ENCODE measurements at regions not wholly inside any gene's neighbourhood (a gene's known extent, or its start where the extent isn't known, plus 50 kb on each side); places are given as distances from the start of the nearest gene placed in this dataset.
"Not testable (repeated sequence)": the region's sequence is repeated elsewhere in the genome, so short reads cannot be mapped to it uniquely, and the experiment has no call there.

GRCh38 chr3:153553605-153553945, 391.5 kb downstream of the RAP2B start:
- WGBS = 98% methylated on average over 2 of the region's 2 CpGs

DNA sequence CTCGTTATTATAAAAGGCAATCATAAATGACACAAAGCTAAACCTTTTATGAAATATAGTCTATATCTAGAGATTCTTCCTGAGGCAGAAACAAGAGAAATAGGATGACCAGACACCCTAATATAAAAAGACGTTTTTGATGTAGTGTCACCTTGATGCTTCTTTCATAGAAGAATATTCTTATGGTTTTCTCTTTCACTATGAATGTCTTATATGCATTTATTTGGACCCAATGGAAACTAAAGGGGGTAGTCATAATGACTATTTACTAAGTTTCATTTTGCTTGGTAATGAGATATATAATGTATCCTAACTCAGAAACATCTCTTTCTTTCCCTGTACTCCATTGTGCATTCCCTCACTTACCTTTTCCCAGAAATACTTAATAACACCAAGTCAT, 393.9 kb downstream of the RAP2B start:
- no CpG with 5 or more reads among the region's 2 CpGs for WGBS
- H3K27me3 ChIP-seq (ENCODE audit: insufficient read depth, low read length) = no peaks in the 10 kb centered on the region

More at GRCh38 chr3:153553605-153553945, 391.5 kb downstream of the RAP2B start:
- H3K4me3 ChIP-seq (ENCODE audit: low read length) = no peak overlapping the region
- no peaks in the 10 kb centered on the region; the same call in 1 of the 2 replicates for H3K9me3 ChIP-seq (ENCODE audit: insufficient read depth, low read depth, low read length)
- H3K27ac ChIP-seq (ENCODE audit: low read depth, low read length) = no peak overlapping the region
- no peaks in the 10 kb centered on the region for H3K36me3 ChIP-seq (ENCODE audit: insufficient read depth, low read length)
- H3K9ac ChIP-seq (ENCODE audit: low read depth, low read length) = no peak overlapping the region
- no peaks in the 10 kb centered on the region for H3K4me1 ChIP-seq (ENCODE audit: insufficient read depth, low read length)
- no peaks in the 10 kb centered on the region for H3K27me3 ChIP-seq (ENCODE audit: insufficient read depth, low read length)

DNA sequence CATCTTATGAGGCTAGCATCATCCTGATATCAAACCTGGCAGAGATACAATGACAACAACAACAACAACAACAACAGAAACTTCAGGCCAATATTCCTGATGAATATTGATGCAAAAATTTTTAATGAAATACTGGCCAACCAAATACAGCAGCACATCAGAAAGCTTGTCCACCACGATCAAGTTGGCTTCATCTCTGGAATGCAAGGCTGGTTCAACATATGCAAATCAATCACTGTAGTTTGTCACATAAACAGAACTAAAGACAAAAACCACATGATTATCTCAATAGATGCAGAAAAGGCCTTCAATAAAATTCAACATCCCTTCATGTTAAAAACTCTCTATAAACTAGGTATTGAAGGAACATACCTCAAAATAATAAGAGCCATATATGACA, 397.3 kb downstream of the RAP2B start:
- H3K27ac ChIP-seq (ENCODE audit: low read depth, low read length); H3K4me3 ChIP-seq (ENCODE audit: low read length); H3K9ac ChIP-seq (ENCODE audit: low read depth, low read length); H3K36me3 ChIP-seq (ENCODE audit: insufficient read depth, low read length); H3K27me3 ChIP-seq (ENCODE audit: insufficient read depth, low read length); H3K4me1 ChIP-seq (ENCODE audit: insufficient read depth, low read length): not testable (repeated sequence)
- WGBS = 93% methylated on average over 1 of the region's 1 CpG
- peaks cover 24% of the 10 kb centered on the region for H3K9me3 ChIP-seq (ENCODE audit: insufficient read depth, low read depth, low read length)

More for the DNA sequence above, 393.9 kb downstream of the RAP2B start:
- no peaks in the 10 kb centered on the region for H3K36me3 ChIP-seq (ENCODE audit: insufficient read depth, low read length)
- no peak overlapping the region for H3K27ac ChIP-seq (ENCODE audit: low read depth, low read length)
- H3K9me3 ChIP-seq (ENCODE audit: insufficient read depth, low read depth, low read length) = peaks cover 6% of the 10 kb centered on the region; the same call in 1 of the 2 replicates
- no peak overlapping the region for H3K4me3 ChIP-seq (ENCODE audit: low read length)
- no peaks in the 10 kb centered on the region for H3K4me1 ChIP-seq (ENCODE audit: insufficient read depth, low read length)
- no peak overlapping the region for H3K9ac ChIP-seq (ENCODE audit: low read depth, low read length)

GRCh38 chr3:153567011-153567410, 405.0 kb downstream of the RAP2B start:
- Histone ChIP-seq H3K9ac (ENCODE audit: low read depth, low read length) (no peak overlapping the region), H3K4me1 (ENCODE audit: insufficient read depth, low read length) (no peaks in the 10 kb centered on the region), H3K9me3 (ENCODE audit: insufficient read depth, low read depth, low read length) (peaks cover 25% of the 10 kb centered on the region), H3K4me3 (ENCODE audit: low read length) (no peak overlapping the region), H3K27ac (ENCODE audit: low read depth, low read length) (no peak overlapping the region), H3K36me3 (ENCODE audit: insufficient read depth, low read length) (no peaks in the 10 kb centered on the region), H3K27me3 (ENCODE audit: insufficient read depth, low read length) (no peaks in the 10 kb centered on the region)
- WGBS = 100% methylated on average over 1 of the region's 1 CpG

DNA sequence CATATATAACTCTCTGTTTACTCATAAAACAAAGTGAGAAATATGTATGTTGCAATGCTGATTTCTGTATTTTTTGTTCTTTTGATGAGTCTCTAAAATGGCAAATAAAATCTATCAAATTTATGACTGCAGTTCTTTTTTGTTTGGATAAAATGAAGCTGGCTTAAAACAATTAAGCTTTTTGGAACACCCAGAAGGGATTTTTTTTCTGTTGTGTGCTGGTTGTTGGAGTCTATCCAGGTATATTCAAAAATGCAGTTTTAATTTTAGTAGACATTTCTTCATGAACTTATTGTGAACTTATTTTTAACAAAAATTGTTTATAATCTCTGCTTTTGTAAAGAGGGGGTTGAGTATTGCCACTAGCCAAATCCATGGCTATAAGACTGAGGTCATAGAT, 405.5 kb downstream of the RAP2B start:
- no peak overlapping the region for H3K27ac ChIP-seq (ENCODE audit: low read depth, low read length)
- H3K4me1 ChIP-seq (ENCODE audit: insufficient read depth, low read length) = no peaks in the 10 kb centered on the region
- H3K4me3 ChIP-seq (ENCODE audit: low read length) = no peak overlapping the region
- no peaks in the 10 kb centered on the region for H3K27me3 ChIP-seq (ENCODE audit: insufficient read depth, low read length)
- H3K36me3 ChIP-seq (ENCODE audit: insufficient read depth, low read length) = no peaks in the 10 kb centered on the region
- no peak overlapping the region for H3K9ac ChIP-seq (ENCODE audit: low read depth, low read length)
- H3K9me3 ChIP-seq (ENCODE audit: insufficient read depth, low read depth, low read length) = peaks cover 21% of the 10 kb centered on the region

GRCh38 chr3:153570481-153570880, 408.5 kb downstream of the RAP2B start:
- not testable (repeated sequence) for H3K27ac ChIP-seq (ENCODE audit: low read depth, low read length); H3K36me3 ChIP-seq (ENCODE audit: insufficient read depth, low read length); H3K27me3 ChIP-seq (ENCODE audit: insufficient read depth, low read length); H3K4me3 ChIP-seq (ENCODE audit: low read length); H3K9ac ChIP-seq (ENCODE audit: low read depth, low read length); H3K9me3 ChIP-seq (ENCODE audit: insufficient read depth, low read depth, low read length); H3K4me1 ChIP-seq (ENCODE audit: insufficient read depth, low read length)
- 80% methylated on average over 1 of the region's 1 CpG for WGBS

GRCh38 chr3:153572165-153572564, 410.1 kb downstream of the RAP2B start:
- H3K9ac ChIP-seq (ENCODE audit: low read depth, low read length) = no peak overlapping the region
- no peaks in the 10 kb centered on the region for H3K36me3 ChIP-seq (ENCODE audit: insufficient read depth, low read length)
- no peak overlapping the region for H3K4me3 ChIP-seq (ENCODE audit: low read length)
- H3K27me3 ChIP-seq (ENCODE audit: insufficient read depth, low read length) = no peaks in the 10 kb centered on the region
- no peak overlapping the region for H3K27ac ChIP-seq (ENCODE audit: low read depth, low read length)
- 91% methylated on average over 3 of the region's 3 CpGs for WGBS
- H3K4me1 ChIP-seq (ENCODE audit: insufficient read depth, low read length) = no peaks in the 10 kb centered on the region
- H3K9me3 ChIP-seq (ENCODE audit: insufficient read depth, low read depth, low read length) = no peaks in the 10 kb centered on the region

GRCh38 chr3:153572654-153573053, 410.6 kb downstream of the RAP2B start:
- H3K4me1 ChIP-seq (ENCODE audit: insufficient read depth, low read length) = no peaks in the 10 kb centered on the region
- no peak overlapping the region for H3K27ac ChIP-seq (ENCODE audit: low read depth, low read length)
- H3K4me3 ChIP-seq (ENCODE audit: low read length) = no peak overlapping the region
- 87% methylated on average over 2 of the region's 2 CpGs for WGBS
- no peaks in the 10 kb centered on the region for H3K9me3 ChIP-seq (ENCODE audit: insufficient read depth, low read depth, low read length)
- H3K27me3 ChIP-seq (ENCODE audit: insufficient read depth, low read length) = no peaks in the 10 kb centered on the region
- H3K9ac ChIP-seq (ENCODE audit: low read depth, low read length) = no peak overlapping the region
- no peaks in the 10 kb centered on the region for H3K36me3 ChIP-seq (ENCODE audit: insufficient read depth, low read length)

DNA sequence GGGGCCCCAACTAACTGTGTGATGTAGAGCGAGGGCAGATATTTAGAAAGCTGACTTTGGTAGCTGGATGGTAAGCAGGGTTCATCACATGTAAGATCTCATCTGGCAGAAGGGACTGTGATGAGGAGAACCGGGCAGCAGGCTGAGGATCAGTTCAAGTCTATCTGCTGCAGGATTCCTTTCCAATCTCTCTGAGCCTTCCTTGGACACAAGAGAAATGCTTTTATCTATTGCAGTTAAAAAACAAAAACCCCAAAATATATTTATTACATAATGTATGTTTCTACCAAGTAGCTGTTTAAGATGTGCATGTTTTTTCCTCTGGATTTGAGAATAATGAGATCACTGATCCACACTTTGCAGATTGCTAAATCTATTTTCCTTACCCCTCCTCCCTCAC, 411.5 kb downstream of the RAP2B start:
- 92% methylated on average over 2 of the region's 2 CpGs for WGBS
- H3K27me3 ChIP-seq (ENCODE audit: insufficient read depth, low read length) = no peaks in the 10 kb centered on the region
- H3K9ac ChIP-seq (ENCODE audit: low read depth, low read length) = no peak overlapping the region
- H3K9me3 ChIP-seq (ENCODE audit: insufficient read depth, low read depth, low read length) = no peaks in the 10 kb centered on the region
- H3K4me3 ChIP-seq (ENCODE audit: low read length) = no peak overlapping the region
- no peak overlapping the region for H3K27ac ChIP-seq (ENCODE audit: low read depth, low read length)
- no peaks in the 10 kb centered on the region for H3K36me3 ChIP-seq (ENCODE audit: insufficient read depth, low read length)
- H3K4me1 ChIP-seq (ENCODE audit: insufficient read depth, low read length) = no peaks in the 10 kb centered on the region

DNA sequence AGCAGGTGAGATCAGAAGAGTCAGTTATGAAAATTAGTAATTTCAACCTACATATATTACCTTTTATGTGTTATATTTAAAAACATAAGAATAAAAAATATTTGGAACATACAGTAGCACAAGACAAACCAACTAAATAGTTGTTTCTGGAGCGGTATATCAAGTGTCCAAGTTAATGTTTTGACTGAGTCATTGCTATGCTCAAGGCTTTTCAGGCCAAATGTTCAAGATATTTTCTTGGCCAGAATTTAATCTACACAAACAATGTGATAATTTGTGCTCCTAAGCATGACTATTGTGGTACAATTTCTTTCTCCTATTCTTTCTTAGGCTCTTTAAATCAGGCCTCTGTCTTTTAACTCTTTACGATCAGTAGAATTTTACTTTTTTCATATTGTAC, 412.4 kb downstream of the RAP2B start:
- Histone ChIP-seq H3K9ac (ENCODE audit: low read depth, low read length) (no peak overlapping the region), H3K9me3 (ENCODE audit: insufficient read depth, low read depth, low read length) (no peaks in the 10 kb centered on the region), H3K27me3 (ENCODE audit: insufficient read depth, low read length) (no peaks in the 10 kb centered on the region), H3K36me3 (ENCODE audit: insufficient read depth, low read length) (no peaks in the 10 kb centered on the region), H3K4me3 (ENCODE audit: low read length) (no peak overlapping the region), H3K4me1 (ENCODE audit: insufficient read depth, low read length) (no peaks in the 10 kb centered on the region), H3K27ac (ENCODE audit: low read depth, low read length) (no peak overlapping the region)
- 100% methylated on average over 2 of the region's 2 CpGs for WGBS

DNA sequence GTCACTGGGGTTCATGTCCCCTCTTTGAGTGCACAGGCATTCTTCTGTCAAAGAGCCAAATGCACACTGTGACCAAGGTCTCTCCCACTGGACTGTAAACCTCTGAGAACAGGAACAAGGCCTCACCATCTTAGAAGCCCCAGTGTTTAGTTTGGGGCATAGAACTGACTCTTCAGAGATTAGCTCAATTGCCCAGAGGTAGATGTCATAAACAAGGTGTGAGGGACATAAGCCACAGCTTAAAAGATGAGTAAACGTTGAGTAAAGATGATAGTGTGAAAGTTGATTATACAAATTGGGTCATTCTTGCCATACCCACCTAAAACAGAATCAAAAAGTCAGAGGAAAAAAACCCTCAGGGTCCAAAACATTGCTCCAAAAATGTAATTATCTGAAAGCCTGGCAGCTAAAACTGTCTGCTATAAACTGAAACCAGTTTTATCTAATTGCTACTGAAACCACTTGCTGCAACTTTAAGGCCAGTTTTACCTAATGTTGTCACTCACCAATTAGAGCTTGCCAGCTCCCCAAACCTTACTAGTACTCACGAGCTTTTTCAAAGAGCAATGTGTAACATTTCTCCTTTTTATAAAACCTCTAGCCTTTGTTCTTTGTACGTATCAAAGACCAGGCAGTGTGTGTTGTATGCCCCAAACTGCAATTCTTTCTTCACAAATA, 415.2 kb downstream of the RAP2B start:
- no peaks in the 10 kb centered on the region for H3K4me1 ChIP-seq (ENCODE audit: insufficient read depth, low read length)
- no peak overlapping the region for H3K9ac ChIP-seq (ENCODE audit: low read depth, low read length)
- no peaks in the 10 kb centered on the region for H3K9me3 ChIP-seq (ENCODE audit: insufficient read depth, low read depth, low read length)
- WGBS = 95% methylated on average over 3 of the region's 3 CpGs
- no peaks in the 10 kb centered on the region for H3K36me3 ChIP-seq (ENCODE audit: insufficient read depth, low read length)
- H3K27ac ChIP-seq (ENCODE audit: low read depth, low read length) = no peak overlapping the region
- H3K27me3 ChIP-seq (ENCODE audit: insufficient read depth, low read length) = no peaks in the 10 kb centered on the region
- H3K4me3 ChIP-seq (ENCODE audit: low read length) = no peak overlapping the region

DNA sequence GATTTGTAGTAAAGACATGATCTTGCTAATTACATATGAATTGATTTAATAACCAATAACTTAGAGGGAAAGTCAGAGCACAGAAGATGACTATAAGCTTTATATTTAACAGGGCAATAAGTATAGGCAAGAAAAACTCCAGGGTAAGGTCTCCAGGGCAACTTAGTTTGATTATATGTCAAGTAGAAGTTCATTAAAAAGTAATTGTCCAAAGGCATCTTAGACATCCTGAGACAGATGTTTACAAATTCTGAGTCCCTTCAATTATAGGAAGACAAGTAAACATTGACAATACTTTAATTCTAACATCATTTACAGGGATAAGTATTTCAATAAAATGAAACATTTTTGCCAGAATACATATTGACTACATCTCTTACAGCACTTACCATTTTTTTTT, 416.0 kb downstream of the RAP2B start:
- H3K9ac ChIP-seq (ENCODE audit: low read depth, low read length) = no peak overlapping the region
- no peaks in the 10 kb centered on the region for H3K27me3 ChIP-seq (ENCODE audit: insufficient read depth, low read length)
- no peaks in the 10 kb centered on the region for H3K36me3 ChIP-seq (ENCODE audit: insufficient read depth, low read length)
- no peak overlapping the region for H3K27ac ChIP-seq (ENCODE audit: low read depth, low read length)
- H3K9me3 ChIP-seq (ENCODE audit: insufficient read depth, low read depth, low read length) = peaks cover 5% of the 10 kb centered on the region
- H3K4me3 ChIP-seq (ENCODE audit: low read length) = no peak overlapping the region
- H3K4me1 ChIP-seq (ENCODE audit: insufficient read depth, low read length) = no peaks in the 10 kb centered on the region

Data from HUES64 (cell line).